ENCODE measurements at regions not wholly inside any gene's neighbourhood (a gene's known extent, or its start where the extent isn't known, plus 50 kb on each side); places are given as distances from the start of the nearest gene placed in this dataset.

DNA sequence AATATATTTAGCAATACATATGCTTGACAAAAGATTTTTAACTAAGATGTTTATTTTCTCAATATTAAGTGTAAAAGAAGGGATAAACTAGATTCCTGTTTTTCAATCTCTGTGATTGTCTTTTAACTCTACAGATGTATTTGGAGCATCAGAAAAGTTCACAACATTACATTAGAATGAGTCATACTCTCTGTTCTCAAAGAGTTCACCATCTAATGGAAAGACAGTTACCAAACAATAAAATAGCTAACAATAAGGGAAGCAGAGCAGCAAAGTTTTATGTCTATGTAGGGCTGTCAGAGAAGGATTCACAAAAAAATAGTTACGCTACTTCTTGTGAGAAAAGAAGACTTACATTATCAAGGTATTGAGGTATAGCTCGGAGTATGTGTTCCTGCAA lies 109.2 kb upstream of the MAP2 start:
- no peak for DNase-seq

DNA sequence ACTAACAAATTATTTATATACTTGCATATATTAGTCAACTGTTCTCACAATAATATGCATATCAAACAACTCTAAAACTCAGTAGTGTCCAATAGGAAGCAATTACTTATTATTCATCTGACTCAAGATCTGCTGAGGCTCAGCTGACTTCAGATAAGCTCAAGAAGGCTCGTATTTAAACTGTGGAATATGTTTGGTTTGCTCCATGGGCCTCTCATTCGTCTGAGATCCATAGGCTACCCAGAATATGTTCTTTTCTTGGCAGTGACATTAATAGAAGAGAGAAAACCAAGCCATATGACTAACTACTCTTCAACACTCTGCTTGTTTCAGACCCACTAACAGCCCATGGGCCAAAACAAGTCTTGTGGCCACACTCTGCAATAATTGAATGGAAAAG lies 107.7 kb upstream of the MAP2 start:
- no peak for DNase-seq

DNA sequence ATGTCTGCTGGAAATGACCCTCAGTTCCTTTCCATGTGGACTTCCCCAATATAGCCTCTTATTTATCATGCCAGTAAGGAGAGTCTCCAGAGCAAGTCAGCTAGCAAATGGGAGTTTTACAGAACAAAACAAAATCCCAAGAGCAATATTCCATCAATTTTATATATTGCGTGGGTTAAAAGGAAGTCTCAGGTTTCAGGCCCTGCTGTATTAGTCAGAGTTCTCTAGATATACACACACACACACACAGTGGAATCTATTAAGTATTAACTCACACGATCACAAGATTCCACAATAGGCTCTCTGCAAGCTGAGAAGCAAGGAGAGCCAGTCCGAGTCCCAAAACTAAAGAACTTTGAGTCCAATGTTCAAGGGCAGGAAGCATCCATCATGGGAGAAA lies 102.8 kb upstream of the MAP2 start:
- no peak for DNase-seq

DNA sequence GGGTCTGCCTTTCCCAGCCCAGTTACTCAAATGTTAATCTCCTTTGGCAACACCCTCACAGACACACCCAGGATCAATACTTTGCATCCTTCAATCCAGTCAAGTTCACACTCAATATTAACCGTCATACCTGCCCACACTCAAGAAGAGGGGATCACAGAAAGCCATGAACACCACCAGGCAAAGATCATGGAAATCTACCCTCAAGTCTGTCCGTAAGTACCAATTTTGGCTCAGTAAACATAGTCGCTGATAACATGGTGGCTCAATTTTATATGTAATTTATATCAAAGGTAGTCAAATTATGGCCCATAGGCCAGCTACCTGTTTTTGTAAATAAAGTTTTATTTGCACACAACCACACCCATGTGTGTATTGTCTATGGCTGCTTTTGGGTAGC lies 102.3 kb upstream of the MAP2 start:
- DNase-seq, result no peak

DNA sequence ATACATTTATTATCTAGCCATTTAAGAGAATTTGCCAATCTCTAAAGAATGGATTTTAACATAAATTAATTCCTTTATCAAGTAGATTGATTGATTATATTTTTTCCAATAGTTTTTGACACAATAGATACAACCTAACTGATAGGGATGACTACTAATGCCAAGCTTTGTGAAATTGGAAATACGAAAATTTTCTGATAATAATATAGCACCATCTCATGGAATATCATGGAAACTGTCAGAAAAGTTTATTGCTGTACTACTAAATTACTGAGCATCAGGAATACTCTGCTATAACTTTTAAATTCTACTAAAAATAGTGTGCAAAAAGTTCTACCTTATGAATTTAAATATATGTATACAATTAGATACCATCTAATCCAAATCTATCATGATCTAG lies 101.8 kb upstream of the MAP2 start:
- DNase-seq, result no peak

DNA sequence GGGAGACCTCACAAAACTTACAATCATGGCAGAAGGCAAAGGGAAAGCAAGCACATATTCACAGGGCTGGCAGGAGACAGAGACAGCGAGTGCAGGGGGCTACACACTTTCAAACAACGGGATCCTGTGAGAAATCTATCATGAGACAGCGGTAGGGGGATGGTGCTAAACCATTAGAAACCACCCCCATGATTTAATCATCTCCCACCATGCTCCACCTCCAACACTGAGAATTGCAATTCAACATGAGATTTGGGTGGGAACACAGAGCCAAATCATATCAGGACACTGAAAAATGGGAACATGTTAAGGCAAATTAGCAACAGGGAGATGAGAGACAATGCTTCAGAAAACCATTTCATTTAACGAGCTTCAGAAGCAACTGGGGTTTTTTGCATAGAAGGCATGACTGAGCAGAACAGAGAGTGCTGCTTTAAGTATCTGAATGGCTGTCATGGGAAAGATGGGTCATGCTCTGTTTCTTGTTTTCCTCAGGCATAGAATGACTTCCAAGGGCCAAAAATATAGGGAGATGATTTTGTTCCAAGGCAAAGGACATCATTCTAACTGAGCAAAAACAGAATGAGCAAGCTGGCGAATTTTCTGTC lies 100.8 kb upstream of the MAP2 start:
- DNase-seq, result no peak

DNA sequence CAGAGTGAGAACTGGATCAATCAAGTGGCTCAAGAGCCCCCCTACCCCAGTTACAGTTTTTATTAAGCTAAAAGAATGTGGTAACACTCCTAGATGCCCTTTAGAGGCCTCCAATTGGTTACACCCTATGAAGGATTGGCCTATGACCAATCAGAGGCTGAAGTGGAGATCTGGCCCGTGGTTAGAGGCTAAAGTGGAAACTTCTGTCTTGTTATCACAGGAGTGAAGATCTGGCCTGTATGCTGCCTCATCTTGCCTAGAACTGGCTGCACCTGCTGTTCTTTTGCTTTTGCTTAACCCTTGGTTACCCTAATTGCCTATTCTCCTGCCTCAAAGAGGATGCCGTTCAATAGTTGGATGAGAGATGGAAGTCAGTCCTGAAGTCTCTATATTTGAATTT lies 100.1 kb upstream of the MAP2 start:
- DNase-seq, result no peak

DNA sequence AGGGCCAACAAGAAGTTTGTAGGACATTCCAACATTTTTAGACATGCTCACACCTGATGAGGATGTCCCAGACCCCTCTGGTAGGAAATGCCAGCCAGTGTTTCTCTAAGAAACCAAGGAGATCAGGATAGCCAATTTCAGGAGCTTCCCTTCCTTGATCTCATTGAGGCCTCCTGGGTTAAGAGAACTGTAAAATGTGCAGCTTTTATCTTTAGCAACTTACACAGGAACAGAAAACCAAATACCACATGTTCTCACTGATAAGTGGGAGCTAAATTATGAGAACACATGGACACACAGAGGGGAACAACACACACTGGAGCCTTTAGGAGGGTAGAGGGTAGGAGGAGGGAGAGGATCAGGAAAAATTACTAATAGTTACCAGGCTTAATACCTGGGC lies 99.6 kb upstream of the MAP2 start:
- no peak for DNase-seq

DNA sequence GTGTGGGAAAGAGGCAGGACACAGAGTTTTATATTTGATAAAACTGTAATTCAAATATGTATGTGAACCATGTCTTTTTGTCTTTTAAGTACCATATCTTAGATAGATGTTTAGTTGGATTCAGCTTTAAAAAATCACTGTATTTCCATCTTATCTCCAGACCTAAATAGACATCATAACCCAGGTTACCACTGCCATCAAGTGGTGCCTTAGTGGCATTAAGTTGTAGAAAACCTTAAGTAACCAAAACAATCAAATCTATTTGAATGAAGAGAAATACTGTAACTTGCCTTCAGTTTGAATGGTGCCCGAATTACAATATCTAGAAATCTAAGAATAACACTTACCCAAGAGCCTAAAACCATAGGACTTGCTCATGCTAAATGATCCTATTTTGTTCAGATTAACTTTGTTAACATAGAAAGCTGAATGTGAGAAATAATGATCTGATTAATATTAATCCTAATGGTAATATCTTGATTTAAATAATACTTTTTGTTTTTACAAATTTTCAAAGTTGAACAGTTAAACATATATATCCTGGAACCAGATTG lies 92.5 kb upstream of the MAP2 start:
- no peak for DNase-seq

DNA sequence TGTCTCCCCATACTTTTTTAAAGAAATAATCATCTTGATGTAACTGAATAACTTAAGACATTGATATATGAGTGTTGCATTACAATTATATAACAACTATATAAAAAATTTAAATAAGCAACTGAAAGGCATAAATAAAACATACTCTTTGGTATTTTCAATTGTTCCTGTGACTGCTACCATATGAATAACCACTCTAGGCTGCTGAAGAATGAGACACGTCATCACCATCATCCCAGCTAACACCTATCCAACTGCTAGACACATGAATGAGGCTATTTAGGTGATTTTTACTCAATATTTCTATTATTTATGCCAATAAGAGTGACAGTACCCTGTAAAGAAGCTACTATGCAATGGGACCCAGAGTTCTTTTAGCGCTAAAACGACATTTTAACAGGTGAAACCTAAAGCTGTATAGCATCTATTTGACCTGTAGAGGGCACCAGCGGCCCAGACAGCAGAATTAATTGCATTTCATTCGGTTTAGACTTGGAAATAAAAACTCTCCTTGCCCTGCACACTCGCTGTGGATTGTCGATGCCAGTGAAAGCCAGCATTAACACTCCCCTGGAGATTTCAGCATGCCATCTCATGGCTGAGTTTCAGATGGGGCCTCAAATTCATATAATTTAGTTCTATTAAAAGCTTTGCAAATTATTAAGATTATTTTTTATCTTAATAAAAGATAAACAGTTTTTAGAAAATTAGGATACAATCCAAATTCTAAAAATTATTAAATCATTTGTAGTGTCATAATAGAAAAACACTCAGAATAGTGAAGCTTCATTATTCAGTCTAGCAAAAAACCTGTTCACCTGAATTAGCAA lies 89.4 kb upstream of the MAP2 start:
- DNase-seq, result peak; percentile 26

DNA sequence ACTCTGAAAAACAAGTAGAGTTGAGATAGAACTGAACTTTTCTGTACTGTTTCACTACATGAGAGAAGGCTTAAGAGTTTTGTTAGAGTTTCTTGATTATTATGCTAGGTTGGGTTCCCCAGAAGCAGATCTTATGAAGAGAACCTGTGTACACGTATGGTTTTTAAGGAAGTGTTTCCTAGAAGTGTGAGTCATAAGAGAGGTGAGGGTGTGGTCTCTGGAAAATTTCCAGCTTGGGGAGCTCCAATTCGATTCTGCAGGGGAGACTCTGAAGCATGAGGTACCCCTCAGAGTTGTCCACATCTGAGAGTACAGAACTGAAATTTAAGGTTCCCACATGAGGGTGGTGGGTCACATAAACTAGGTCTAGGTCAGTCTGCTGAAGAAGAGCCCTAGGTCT lies 83.3 kb upstream of the MAP2 start:
- DNase-seq, result no peak

DNA sequence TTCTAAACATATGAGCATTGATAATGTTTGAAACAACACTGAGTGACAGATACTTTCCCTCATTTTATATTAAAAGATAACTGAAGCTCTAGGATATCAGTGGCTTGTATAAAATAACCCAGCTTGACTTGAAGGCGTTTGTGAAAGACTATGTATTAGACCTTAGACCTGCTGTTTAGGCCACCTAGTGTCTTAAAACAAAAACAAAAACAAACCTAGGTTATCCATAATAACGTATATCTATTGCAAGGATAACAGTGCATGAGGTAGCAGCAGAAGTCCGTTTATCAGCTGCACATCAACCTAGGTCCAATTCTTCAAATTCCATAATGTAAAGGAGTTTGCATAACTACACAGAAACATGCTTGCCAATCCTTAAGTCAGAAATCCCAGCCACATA lies 79.5 kb upstream of the MAP2 start:
- DNase-seq, result no peak

DNA sequence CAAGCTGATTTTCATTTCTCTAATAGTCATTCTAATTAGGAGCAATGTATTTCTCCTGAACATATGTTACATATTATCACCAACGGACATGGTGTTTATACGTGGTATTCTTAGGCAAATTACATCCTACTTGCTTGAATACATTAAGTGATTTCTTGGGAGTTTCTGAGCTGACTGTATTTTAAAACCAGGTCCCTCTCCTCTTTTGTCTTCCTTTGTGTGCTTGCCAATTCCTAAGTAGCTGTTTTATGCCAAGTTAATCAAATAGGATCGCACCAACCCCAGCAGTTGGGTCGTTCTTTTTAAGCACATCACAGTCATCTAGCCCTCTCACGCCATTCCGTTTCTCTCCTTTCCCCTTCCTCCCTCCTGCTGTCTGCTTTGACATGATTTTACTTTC lies 75.4 kb upstream of the MAP2 start:
- no peak for DNase-seq

DNA sequence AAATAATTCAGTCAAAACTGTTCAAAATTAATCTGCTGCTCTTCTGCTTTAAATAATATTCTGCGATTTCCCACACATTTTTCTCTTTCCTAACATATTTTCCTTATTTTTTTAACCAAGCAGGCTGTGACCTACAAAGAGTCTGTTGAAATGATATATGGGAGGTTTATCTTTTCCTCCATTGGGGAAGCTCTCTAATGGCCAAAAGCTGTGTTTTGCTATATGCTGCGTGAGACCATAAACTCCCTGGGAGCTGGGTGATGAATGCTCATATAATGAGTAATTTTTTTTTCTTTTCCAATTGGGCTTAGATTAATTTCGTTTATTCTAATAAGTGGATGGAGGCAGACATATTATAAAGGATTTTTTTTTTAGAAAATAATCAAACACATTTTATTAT lies 72.2 kb upstream of the MAP2 start:
- DNase-seq, result no peak

DNA sequence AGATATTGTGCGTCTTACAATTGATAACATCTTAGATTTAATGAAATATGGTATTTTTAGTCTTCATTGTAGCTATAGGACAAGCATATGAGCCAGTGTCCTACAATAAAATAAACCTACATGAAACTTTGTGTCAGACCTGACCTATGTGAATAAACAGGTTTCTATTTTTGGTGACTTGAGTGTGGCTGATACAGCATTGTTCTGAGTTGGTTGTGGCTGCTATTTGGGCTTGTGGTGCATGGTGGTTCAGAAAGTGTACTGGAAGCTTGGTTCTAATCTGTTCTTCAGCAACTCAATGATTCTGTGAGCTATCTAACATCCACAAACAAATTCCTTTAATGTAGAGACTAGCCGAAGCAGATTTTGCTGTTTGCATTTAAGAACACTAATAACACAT lies 64.9 kb upstream of the MAP2 start:
- no peak for DNase-seq

DNA sequence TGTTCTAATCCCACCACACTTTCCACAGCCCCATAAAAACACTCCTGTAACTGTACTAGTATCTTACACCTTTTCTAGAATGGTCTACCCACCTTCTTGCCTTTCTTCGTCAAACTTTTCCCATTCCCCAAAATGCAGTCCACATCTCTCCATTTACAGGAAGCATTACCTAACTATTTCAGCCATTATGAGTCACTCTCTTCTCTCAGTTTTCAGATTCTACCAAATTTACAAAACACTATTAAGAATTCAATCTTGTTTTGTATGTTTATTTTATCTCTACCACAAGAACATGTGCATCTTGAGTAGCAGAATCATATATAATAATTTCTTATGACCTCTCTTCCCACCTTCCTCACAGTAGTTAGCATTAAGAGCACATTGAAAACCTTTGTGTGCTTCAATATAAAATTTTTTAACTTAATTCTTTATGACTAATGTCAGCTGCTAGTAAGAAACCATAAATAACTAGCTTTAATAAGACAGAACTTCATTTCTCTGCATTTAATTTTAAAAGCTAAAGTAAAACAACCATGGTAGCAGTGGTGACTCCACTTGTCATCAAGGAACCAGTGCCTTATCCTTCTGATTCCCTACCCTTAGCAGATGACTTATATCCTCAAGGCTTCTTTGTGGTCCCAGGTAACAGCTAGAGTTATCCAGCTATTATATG lies 56.6 kb upstream of the MAP2 start:
- DNase-seq, result no peak

DNA sequence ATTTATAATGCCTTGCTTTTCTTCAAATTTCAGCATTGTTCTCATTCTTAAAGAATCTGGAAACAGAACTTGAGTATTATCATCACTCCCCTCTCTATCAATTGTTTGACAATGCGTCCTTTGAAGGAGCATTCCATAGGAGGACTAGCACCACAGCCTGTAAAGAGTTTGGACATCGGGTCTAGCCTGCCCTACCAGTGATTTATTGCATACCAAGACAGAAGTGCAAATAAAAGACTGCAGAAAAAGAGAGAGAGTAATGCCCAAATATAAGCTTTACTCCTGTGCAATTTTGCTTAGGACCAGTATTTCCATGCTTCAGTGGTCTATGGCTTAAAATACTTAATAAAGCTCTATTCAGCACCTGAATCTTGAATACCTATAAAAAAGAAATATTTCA lies 55.4 kb upstream of the MAP2 start:
- no peak for DNase-seq

DNA sequence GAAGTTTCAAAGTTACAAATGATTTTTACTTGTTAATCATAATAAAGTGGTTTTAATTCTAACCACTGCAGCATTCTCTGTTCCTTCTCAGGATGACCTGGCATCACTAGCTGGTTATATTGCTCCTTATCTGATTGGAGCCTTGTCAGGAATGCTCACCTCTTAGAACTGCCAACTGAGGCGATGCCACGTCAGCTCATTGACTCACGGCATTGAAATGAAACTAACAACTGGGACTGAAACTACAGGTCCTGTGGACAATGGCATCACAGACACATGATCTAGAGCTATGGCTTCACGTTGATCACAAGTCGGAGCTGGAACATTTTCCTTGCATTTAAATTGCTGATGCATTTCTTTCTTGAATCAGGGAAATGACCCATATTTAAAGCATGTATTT lies 54.9 kb upstream of the MAP2 start:
- peak; percentile 6 for DNase-seq

DNA sequence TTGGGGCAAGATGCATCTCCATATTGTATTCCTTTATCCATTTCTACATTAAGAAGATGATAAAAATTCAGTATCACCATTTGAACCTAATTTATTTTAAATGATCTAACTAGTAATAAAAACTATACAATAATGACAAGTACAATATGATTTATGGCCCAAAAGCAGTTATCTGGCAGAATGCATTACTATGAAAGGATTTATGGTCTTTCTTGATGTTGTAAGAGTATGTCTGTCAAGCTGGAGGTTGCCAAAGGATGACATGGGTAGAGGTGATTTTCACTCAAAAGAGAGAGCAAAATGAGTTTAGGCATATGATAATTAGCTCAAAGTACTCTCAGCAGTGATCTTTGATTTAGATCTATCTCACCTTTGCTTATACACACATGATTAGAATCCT lies 54.2 kb upstream of the MAP2 start:
- no peak for DNase-seq

DNA sequence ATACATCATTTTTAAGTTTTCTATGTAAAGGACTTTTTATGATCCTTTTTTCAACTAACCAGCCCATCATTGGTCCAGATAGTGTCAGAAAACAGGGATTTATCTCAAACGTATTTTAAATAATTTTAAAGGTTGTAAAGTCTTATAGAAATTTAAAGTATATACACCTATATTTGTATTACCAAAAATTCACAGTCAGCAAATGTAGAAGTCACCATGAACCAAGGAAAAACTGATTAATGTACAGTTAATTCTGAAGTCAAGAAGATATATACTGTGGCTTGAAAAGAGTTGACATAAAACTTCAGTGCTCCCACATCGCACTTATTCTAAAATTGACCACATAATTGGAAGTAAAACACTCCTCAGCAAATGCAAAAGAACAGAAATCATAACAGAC lies 52.4 kb upstream of the MAP2 start:
- no peak for DNase-seq
